ENCODE measurements at regions not wholly inside any gene's neighbourhood (a gene's known extent, or its start where the extent isn't known, plus 50 kb on each side); places are given as distances from the start of the nearest gene placed in this dataset.

DNA sequence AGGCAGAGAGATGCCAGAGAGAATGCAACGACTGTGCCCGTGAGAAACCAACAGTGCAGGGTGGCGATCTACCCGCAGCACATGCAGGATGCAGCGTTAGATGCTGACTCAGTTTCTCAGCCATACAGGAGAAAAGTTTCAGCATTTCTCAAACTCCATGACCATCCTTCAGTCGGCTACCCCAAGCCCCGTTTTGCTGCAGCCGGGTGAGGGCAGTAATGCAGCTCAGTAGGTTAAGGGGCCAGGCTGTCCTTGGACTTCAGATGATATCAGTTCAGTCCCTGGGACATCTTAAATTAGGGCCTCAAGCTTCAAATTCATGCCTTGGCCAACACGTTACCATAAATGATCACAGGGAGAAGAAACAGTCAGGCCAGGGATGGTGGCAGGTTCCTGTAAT is 125.5 kb downstream of the PALM2AKAP2 start:
- Histone ChIP-seq H3K9me3 (ENCODE audit: low read length) (no peaks in the 10 kb centered on the region), H3K27me3 (ENCODE audit: low read length) (no peaks in the 10 kb centered on the region), H2AFZ (ENCODE audit: low read length) (no peak overlapping the region), H3K79me2 (ENCODE audit: low read length) (no peaks in the 10 kb centered on the region), H3K4me2 (ENCODE audit: low read length) (no peak overlapping the region), H4K20me1 (ENCODE audit: low read length) (no peaks in the 10 kb centered on the region), H3F3A (ENCODE audit: low read length, unreplicated experiment) (no peaks in the 10 kb centered on the region), H3K36me3 (ENCODE audit: low read depth, low read length) (no peaks in the 10 kb centered on the region; the same call in 1 of the 2 replicates), H3K9ac (ENCODE audit: low read length) (no peak overlapping the region), H3K27ac (ENCODE audit: low read length) (no peak overlapping the region), H3K4me1 (ENCODE audit: insufficient read depth, low read length) (peaks cover 3% of the 10 kb centered on the region), H3K9me2 (replicated peaks; ENCODE audit: low read length) (no peaks in the 10 kb centered on the region), H3K4me3 (ENCODE audit: low read length) (no peak overlapping the region)
- ChIA-PET POLR2A (ENCODE audit: unreplicated experiment) (no interaction called here), CTCF (no interaction called here)
- ATAC-seq (no peak), DNase-seq (no peak)
- intact Hi-C loops (cut with micrococcal nuclease): no loop called here
- TF ChIP-seq, protein P1, sequence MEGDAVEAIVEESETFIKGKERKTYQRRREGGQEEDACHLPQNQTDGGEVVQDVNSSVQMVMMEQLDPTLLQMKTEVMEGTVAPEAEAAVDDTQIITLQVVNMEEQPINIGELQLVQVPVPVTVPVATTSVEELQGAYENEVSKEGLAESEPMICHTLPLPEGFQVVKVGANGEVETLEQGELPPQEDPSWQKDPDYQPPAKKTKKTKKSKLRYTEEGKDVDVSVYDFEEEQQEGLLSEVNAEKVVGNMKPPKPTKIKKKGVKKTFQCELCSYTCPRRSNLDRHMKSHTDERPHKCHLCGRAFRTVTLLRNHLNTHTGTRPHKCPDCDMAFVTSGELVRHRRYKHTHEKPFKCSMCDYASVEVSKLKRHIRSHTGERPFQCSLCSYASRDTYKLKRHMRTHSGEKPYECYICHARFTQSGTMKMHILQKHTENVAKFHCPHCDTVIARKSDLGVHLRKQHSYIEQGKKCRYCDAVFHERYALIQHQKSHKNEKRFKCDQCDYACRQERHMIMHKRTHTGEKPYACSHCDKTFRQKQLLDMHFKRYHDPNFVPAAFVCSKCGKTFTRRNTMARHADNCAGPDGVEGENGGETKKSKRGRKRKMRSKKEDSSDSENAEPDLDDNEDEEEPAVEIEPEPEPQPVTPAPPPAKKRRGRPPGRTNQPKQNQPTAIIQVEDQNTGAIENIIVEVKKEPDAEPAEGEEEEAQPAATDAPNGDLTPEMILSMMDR (conservative IDR thresholded peaks at IDR 0.05; ENCODE audit: low read depth, low read length): no peak
- TF ChIP-seq EZH2phosphoT487 (IDR thresholded peaks at IDR 0.05; ENCODE audit: borderline replicate concordance, low read length) (no peak), EZH2 (IDR thresholded peaks at IDR 0.05; ENCODE audit: low read length, unreplicated experiment) (no peak)
- no TSS peak for BruUV-seq (replicated peaks)

DNA sequence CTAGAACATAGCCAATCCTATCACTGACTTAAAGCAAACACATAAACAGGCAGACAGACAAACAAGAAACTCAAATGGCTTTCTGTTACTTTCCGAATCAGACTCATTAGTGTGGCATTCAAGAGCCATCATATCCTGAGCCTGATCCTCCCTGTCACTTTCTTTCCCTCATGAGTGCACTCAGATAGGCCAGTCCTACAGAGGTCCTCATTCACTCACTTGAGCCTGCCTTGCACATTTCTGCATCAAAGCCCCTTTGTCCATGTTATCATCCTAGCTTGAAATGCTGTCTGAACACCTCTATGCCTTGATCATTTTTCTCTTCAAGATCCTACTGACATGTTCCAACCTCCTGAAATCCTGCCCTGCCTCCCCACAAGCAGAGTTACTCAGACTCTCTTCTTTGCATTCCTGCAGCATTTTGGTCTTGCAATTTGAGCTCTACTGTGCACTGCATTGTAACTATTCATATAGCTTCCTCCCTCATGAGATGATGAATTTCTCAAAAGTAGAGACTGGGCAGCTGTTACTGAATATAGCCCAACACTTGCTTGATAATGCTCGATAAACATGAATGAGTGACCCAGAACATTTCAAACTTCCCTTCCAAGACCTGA is 126.9 kb downstream of the PALM2AKAP2 start:
- no peaks in the 10 kb centered on the region for H3K79me2 ChIP-seq (ENCODE audit: low read length)
- TF ChIP-seq EZH2phosphoT487 (IDR thresholded peaks at IDR 0.05; ENCODE audit: borderline replicate concordance, low read length) (no peak), EZH2 (IDR thresholded peaks at IDR 0.05; ENCODE audit: low read length, unreplicated experiment) (no peak)
- TF ChIP-seq, protein P1 (conservative IDR thresholded peaks at IDR 0.05; ENCODE audit: low read depth, low read length): no peak
- H3K36me3 ChIP-seq (ENCODE audit: low read depth, low read length): no peaks in the 10 kb centered on the region; the same call in 1 of the 2 replicates
- no peak overlapping the region for H3K27ac ChIP-seq (ENCODE audit: low read length)
- H3K9me2 ChIP-seq (replicated peaks; ENCODE audit: low read length): no peaks in the 10 kb centered on the region
- DNase-seq: peak; percentile 7
- no peaks in the 10 kb centered on the region for H3K27me3 ChIP-seq (ENCODE audit: low read length)
- no peaks in the 10 kb centered on the region for H3F3A ChIP-seq (ENCODE audit: low read length, unreplicated experiment)
- H4K20me1 ChIP-seq (ENCODE audit: low read length): no peaks in the 10 kb centered on the region
- no peak overlapping the region for H3K4me3 ChIP-seq (ENCODE audit: low read length)
- ChIA-PET CTCF (no interaction called here), POLR2A (ENCODE audit: unreplicated experiment) (interaction anchor here (0.6 to 0.7 kb wide), 2 partner anchors 75 to 520 kb away, joined by 3 to 4 read pairs; no protein-coding TSS in a partner anchor)
- ATAC-seq: peak; percentile 28; the same call in 1 of the 2 replicates
- H3K4me1 ChIP-seq (ENCODE audit: insufficient read depth, low read length): peaks cover 17% of the 10 kb centered on the region
- no peaks in the 10 kb centered on the region for H3K9me3 ChIP-seq (ENCODE audit: low read length)
- no peak overlapping the region for H3K9ac ChIP-seq (ENCODE audit: low read length)
- no peak overlapping the region for H2AFZ ChIP-seq (ENCODE audit: low read length)
- intact Hi-C loops (cut with micrococcal nuclease): no loop called here
- no peak overlapping the region for H3K4me2 ChIP-seq (ENCODE audit: low read length)
- BruUV-seq (replicated peaks): no TSS peak

DNA sequence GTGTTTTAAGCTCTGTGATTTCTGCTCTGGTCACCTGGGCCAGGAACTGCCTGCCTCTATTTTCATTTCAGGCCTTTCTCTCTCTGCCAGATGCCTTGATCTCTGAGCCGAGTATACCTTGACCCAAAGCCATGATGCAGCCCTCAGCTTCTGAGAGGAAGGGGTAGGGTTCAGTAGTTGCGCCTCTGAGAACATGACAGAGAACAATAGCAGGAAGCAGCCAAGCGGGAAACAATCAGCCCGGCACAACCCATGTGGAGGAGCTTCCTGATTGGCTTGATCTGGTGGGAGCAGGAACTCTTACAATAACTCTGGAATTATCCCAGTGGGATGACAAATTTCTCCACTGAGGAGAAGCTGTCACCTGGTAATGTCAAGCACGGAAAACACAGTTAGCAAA is 127.4 kb downstream of the PALM2AKAP2 start:
- no peaks in the 10 kb centered on the region for H3K9me3 ChIP-seq (ENCODE audit: low read length)
- no peaks in the 10 kb centered on the region; the same call in 1 of the 2 replicates for H3K36me3 ChIP-seq (ENCODE audit: low read depth, low read length)
- ATAC-seq (no peak), DNase-seq (no peak)
- H3K9me2 ChIP-seq (replicated peaks; ENCODE audit: low read length): no peaks in the 10 kb centered on the region
- no peak overlapping the region for H3K9ac ChIP-seq (ENCODE audit: low read length)
- no peaks in the 10 kb centered on the region for H3K27me3 ChIP-seq (ENCODE audit: low read length)
- no peaks in the 10 kb centered on the region for H4K20me1 ChIP-seq (ENCODE audit: low read length)
- CTCF ChIA-PET: no interaction called here
- H2AFZ ChIP-seq (ENCODE audit: low read length): no peak overlapping the region
- POLR2A ChIA-PET (ENCODE audit: unreplicated experiment): interaction anchor here (0.6 to 0.7 kb wide), 2 partner anchors 74 to 520 kb away, joined by 3 to 4 read pairs; no protein-coding TSS in a partner anchor
- no TSS peak for BruUV-seq (replicated peaks)
- TF ChIP-seq, protein P1 (conservative IDR thresholded peaks at IDR 0.05; ENCODE audit: low read depth, low read length): no peak
- TF ChIP-seq EZH2phosphoT487 (IDR thresholded peaks at IDR 0.05; ENCODE audit: borderline replicate concordance, low read length) (no peak), EZH2 (IDR thresholded peaks at IDR 0.05; ENCODE audit: low read length, unreplicated experiment) (no peak)
- H3K4me1 ChIP-seq (ENCODE audit: insufficient read depth, low read length): peaks cover 20% of the 10 kb centered on the region
- no peak overlapping the region for H3K4me3 ChIP-seq (ENCODE audit: low read length)
- H3K27ac ChIP-seq (ENCODE audit: low read length): no peak overlapping the region
- no peak overlapping the region for H3K4me2 ChIP-seq (ENCODE audit: low read length)
- intact Hi-C loops (cut with micrococcal nuclease): no loop called here
- H3K79me2 ChIP-seq (ENCODE audit: low read length): no peaks in the 10 kb centered on the region
- no peaks in the 10 kb centered on the region for H3F3A ChIP-seq (ENCODE audit: low read length, unreplicated experiment)

All from PC-3 (cell line).